Rectal smooth muscle tissue (tissue), 1 donor: ENCODE measurements at regions not wholly inside any gene's neighbourhood (a gene's known extent, or its start where the extent isn't known, plus 50 kb on each side); places are given as distances from the start of the nearest gene placed in this dataset.

ENCODE experiments used
- H3K27ac ChIP-seq: one replicate; pipeline ENCODE4 v1.7.0; 2013; ENCODE audit warnings: low read depth, low read length, inconsistent platforms
- H3K27me3 ChIP-seq: one replicate; pipeline ENCODE4 v1.7.0; 2013; ENCODE audit warnings: low read length; ENCODE audit not compliant: control insufficient read depth, insufficient read depth
- H3K36me3 ChIP-seq: one replicate; pipeline ENCODE4 v1.7.0; 2013; ENCODE audit warnings: low read length; ENCODE audit not compliant: control insufficient read depth, insufficient read depth
- H3K4me1 ChIP-seq: one replicate; pipeline ENCODE4 v1.7.0; 2013; ENCODE audit warnings: low read length; ENCODE audit not compliant: control insufficient read depth, insufficient read depth
- H3K4me3 ChIP-seq: one replicate; pipeline ENCODE4 v1.7.0; 2013; ENCODE audit warnings: low read length
- H3K9ac ChIP-seq: one replicate; pipeline ENCODE4 v1.7.0; 2013; ENCODE audit warnings: low read length

DNA sequence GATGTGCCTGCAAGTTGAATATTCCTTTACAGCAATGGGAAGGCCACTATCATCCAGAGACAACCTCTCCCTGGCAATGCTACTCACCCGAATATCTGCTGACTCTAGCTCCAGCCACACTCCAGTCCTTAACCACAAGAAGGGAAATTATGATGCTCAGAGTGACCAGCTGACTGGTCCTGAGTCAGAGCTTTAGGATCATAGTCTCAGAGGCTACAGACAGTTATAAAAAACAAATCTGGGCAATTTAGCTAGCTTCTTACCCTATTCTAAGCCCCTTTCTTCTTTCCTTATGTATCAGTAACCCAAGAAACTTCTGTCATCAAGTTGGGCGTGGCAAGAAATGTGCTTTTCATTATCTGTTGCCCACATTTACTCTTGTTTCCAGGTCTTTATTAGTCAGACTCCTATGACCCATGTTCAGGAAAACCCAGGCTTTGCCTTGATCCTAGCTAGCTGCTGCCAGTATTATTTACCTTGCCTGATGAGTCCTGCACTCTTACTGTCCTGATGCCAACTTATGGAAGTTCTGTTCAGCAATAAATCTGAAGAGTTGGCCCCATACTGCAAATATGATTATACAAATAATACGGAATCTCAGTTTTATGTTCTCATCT lies 207.0 kb downstream of the TTLL7 start:
- Histone ChIP-seq H3K27me3 (no peaks in the 10 kb centered on the region), H3K4me3 (no peak overlapping the region), H3K27ac (no peak overlapping the region), H3K4me1 (no peaks in the 10 kb centered on the region), H3K9ac (no peak overlapping the region), H3K36me3 (no peaks in the 10 kb centered on the region)

GRCh38 chr1:83790446-83790845 lies 208.5 kb downstream of the TTLL7 start:
- Histone ChIP-seq H3K4me1 (no peaks in the 10 kb centered on the region), H3K27ac (no peak overlapping the region), H3K36me3 (no peaks in the 10 kb centered on the region), H3K4me3 (no peak overlapping the region), H3K9ac (no peak overlapping the region), H3K27me3 (no peaks in the 10 kb centered on the region)

- Histone ChIP-seq H3K4me3 (no peak overlapping the region), H3K36me3 (no peaks in the 10 kb centered on the region), H3K9ac (no peak overlapping the region), H3K4me1 (no peaks in the 10 kb centered on the region), H3K27ac (no peak overlapping the region), H3K27me3 (no peaks in the 10 kb centered on the region)
Observed at GRCh38 chr1:83787246-83787998, 211.5 kb downstream of the TTLL7 start.

- Histone ChIP-seq H3K27ac (no peak overlapping the region), H3K9ac (no peak overlapping the region), H3K4me3 (no peak overlapping the region), H3K36me3 (no peaks in the 10 kb centered on the region), H3K4me1 (no peaks in the 10 kb centered on the region), H3K27me3 (no peaks in the 10 kb centered on the region)
Observed at GRCh38 chr1:83781667-83782066, 217.3 kb downstream of the TTLL7 start.

DNA sequence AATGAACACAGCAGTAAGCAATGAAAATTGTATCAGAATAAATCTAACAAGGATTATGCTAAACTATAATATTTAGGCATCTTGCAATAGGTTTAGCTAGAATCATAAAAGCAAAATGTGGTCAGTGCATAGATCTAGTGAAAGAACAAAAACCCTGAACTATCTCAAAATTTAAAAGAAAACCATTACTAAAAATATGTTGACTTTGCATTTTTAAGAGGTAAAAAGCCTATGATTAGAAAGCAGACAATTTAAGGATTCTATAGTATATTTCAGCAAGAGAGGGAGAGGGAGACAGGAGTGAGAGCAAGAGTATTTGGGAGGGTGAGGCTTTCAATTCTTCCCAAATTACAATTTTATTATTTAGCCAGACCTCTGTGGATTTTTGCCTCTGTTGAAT lies 219.4 kb downstream of the TTLL7 start:
- Histone ChIP-seq H3K4me3 (no peak overlapping the region), H3K4me1 (no peaks in the 10 kb centered on the region), H3K27ac (no peak overlapping the region), H3K36me3 (no peaks in the 10 kb centered on the region), H3K27me3 (no peaks in the 10 kb centered on the region), H3K9ac (no peak overlapping the region)

- no peak overlapping the region for H3K9ac ChIP-seq
- H3K4me1 ChIP-seq: no peaks in the 10 kb centered on the region
- no peak overlapping the region for H3K27ac ChIP-seq
- H3K27me3 ChIP-seq: no peaks in the 10 kb centered on the region
- no peak overlapping the region for H3K4me3 ChIP-seq
- H3K36me3 ChIP-seq: no peaks in the 10 kb centered on the region
Observed at GRCh38 chr1:83777758-83778101, 221.2 kb downstream of the TTLL7 start.

- Histone ChIP-seq H3K36me3 (no peaks in the 10 kb centered on the region), H3K4me3 (no peak overlapping the region), H3K9ac (no peak overlapping the region), H3K27me3 (no peaks in the 10 kb centered on the region), H3K27ac (no peak overlapping the region), H3K4me1 (no peaks in the 10 kb centered on the region)
Observed at GRCh38 chr1:83776913-83777757, 221.8 kb downstream of the TTLL7 start.

GRCh38 chr1:83775977-83776603 lies 222.8 kb downstream of the TTLL7 start:
- Histone ChIP-seq H3K4me3 (no peak overlapping the region), H3K4me1 (no peaks in the 10 kb centered on the region), H3K36me3 (no peaks in the 10 kb centered on the region), H3K27ac (no peak overlapping the region), H3K9ac (no peak overlapping the region), H3K27me3 (no peaks in the 10 kb centered on the region)

GRCh38 chr1:83773059-83773458 lies 225.9 kb downstream of the TTLL7 start:
- Histone ChIP-seq H3K4me3 (no peak overlapping the region), H3K9ac (no peak overlapping the region), H3K4me1 (no peaks in the 10 kb centered on the region), H3K27ac (no peak overlapping the region), H3K36me3 (no peaks in the 10 kb centered on the region), H3K27me3 (no peaks in the 10 kb centered on the region)

DNA sequence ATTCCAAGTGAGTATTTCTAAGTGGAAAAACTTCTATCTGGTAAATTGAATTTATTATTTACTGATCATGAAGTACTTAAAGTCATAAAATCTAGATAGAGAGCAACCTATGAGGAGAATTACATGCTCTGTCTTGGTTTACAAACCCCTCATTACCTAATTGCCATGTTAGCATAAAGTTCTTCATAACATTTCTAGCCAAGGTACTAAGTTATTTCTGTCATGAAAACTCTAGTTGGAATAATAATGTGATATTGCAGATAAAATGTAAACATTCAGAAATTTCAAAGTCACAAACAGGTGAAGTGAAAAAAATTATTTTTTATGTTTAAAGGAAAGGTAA lies 228.6 kb downstream of the TTLL7 start:
- Histone ChIP-seq H3K27ac (no peak overlapping the region), H3K36me3 (no peaks in the 10 kb centered on the region), H3K27me3 (no peaks in the 10 kb centered on the region), H3K4me3 (no peak overlapping the region), H3K9ac (no peak overlapping the region), H3K4me1 (no peaks in the 10 kb centered on the region)

- Histone ChIP-seq H3K27me3 (no peaks in the 10 kb centered on the region), H3K4me3 (no peak overlapping the region), H3K9ac (no peak overlapping the region), H3K27ac (no peak overlapping the region), H3K4me1 (no peaks in the 10 kb centered on the region), H3K36me3 (no peaks in the 10 kb centered on the region)
Observed at GRCh38 chr1:83769594-83770318, 229.2 kb downstream of the TTLL7 start.

GRCh38 chr1:83769072-83769471 lies 229.9 kb downstream of the TTLL7 start:
- Histone ChIP-seq H3K36me3 (no peaks in the 10 kb centered on the region), H3K9ac (no peak overlapping the region), H3K27ac (no peak overlapping the region), H3K27me3 (no peaks in the 10 kb centered on the region), H3K4me3 (no peak overlapping the region), H3K4me1 (no peaks in the 10 kb centered on the region)
